Suprapubic skin (tissue), 4 donors: ENCODE measurements at regions not wholly inside any gene's neighbourhood (a gene's known extent, or its start where the extent isn't known, plus 50 kb on each side); places are given as distances from the start of the nearest gene placed in this dataset.

ENCODE experiments used
- CTCF ChIP-seq, 2 donors: fragments of 200-600 bp in 1 of 2; fragments of 450-650 bp in 1 of 2; sonication (generic) in 1 of 2; IDR thresholded peaks; one replicate each; pipeline ENCODE4 v1.5.1; 2016 to 2019; ENCODE audit warnings: antibody characterized with exemption in 2 of 2, mild to moderate bottlenecking in 1 of 2, moderate library complexity in 1 of 2
- POLR2A ChIP-seq, 2 donors: fragments of 450-650 bp; IDR thresholded peaks; one replicate each; pipeline ENCODE4 v1.6.1; 2017; ENCODE audit warnings: antibody characterized with exemption in 2 of 2, mild to moderate bottlenecking in 2 of 2, moderate library complexity in 2 of 2
- POLR2AphosphoS5 ChIP-seq, 3 donors: sonication (generic); formaldehyde crosslinking; IDR thresholded peaks; one replicate each; pipeline ENCODE4 v1.6.1; 2017; ENCODE audit warnings: antibody characterized with exemption in 3 of 3

GRCh38 chr2:118240276-118240675, 152.0 kb downstream of the INSIG2 start:
- no peak for TF ChIP-seq CTCF (IDR thresholded peaks at IDR 0.05)
- TF ChIP-seq POLR2AphosphoS5 (IDR thresholded peaks at IDR 0.05), result no peak
- TF ChIP-seq POLR2A (IDR thresholded peaks at IDR 0.05), result no peak
